Ovary (tissue), 7 donors: ENCODE measurements at regions not wholly inside any gene's neighbourhood (a gene's known extent, or its start where the extent isn't known, plus 50 kb on each side); places are given as distances from the start of the nearest gene placed in this dataset.

Source experiments
- DNase-seq, 5 donors: peaks; one replicate each; pipeline ENCODE4 v3.0.0-alpha.2; 2019 to 2020
- H3K27ac ChIP-seq, 2 donors: fragments of 200-600 bp; one replicate each; pipeline versions ENCODE4 v1.5.1 to v1.8.0; 2019 to 2022
- H3K27me3 ChIP-seq: fragments of 200-600 bp; one replicate; pipeline ENCODE4 v1.8.0; 2022
- H3K36me3 ChIP-seq: fragments of 200-600 bp; sonication (generic); one replicate; pipeline ENCODE4 v1.5.1; 2019
- H3K4me1 ChIP-seq: one replicate; pipeline ENCODE4 v1.8.1; 2013; ENCODE audit warnings: mild to moderate bottlenecking, moderate library complexity; ENCODE audit not compliant: insufficient read depth
- H3K4me3 ChIP-seq: fragments of 200-600 bp; sonication (generic); one replicate; pipeline ENCODE4 v1.5.1; 2017
- H3K9me3 ChIP-seq, 2 donors: fragments of 200-600 bp in 1 of 2; sonication (generic) in 1 of 2; one replicate each; pipeline versions ENCODE4 v1.5.1 to v1.8.1; 2013 to 2019; ENCODE audit warnings: mild to moderate bottlenecking in 1 of 2, moderate library complexity in 1 of 2
- CTCF ChIP-seq, 3 donors: fragments of 450-650 bp in 2 of 3; fragments of 200-600 bp in 1 of 3; IDR thresholded peaks; one replicate each; pipeline versions ENCODE4 v1.5.1 to v1.8.0; 2016 to 2022; ENCODE audit warnings: antibody characterized with exemption in 3 of 3, mild to moderate bottlenecking in 1 of 3
- EP300 ChIP-seq: sonication (generic); formaldehyde crosslinking; IDR thresholded peaks from one replicate; pipeline ENCODE4 v1.6.1; 2017; ENCODE audit warnings: antibody characterized with exemption
- POLR2A ChIP-seq: fragments of 450-650 bp; IDR thresholded peaks from one replicate; pipeline ENCODE4 v1.6.1; 2017; ENCODE audit warnings: antibody characterized with exemption, mild to moderate bottlenecking, moderate library complexity
- WGBS, 3 donors: extraction: QIAGEN DNeasy Blood & Tissue Kit in 1 of 3; methylation state at CpG; one replicate each; pipeline versions ENCODE4 v1.1.5 to v1.1.7; 2013 to 2017; 5-methylcytosine and 5-hydroxymethylcytosine counted together
- intact Hi-C, 4 donors: fragments of 100-400 bp; cut with DNase I; formaldehyde crosslinking; loops; one replicate each; pipeline versions ENCODE4 v1.11.0 to v1.15.1; 2022 to 2023
- donor health status: DM: no; HTN: no; CAD: no; lungs with moderate emphysema.
- donor health status: DM: no; HTN: no; CAD: no.
- donor health status: Bipolar disorder and iron deficiency.
- donor health status: DM: no; HTN: no; CAD: no.
- donor health status: DM: yes; HTN: yes; CAD: no.

- no peak for DNase-seq
- no peaks in the 10 kb centered on the region for H3K9me3 ChIP-seq
- H3K4me3 ChIP-seq: no peak overlapping the region
- intact Hi-C loops: no loop called here
- H3K36me3 ChIP-seq: no peaks in the 10 kb centered on the region
- H3K27me3 ChIP-seq: no peaks in the 10 kb centered on the region
- H3K27ac ChIP-seq: no peak overlapping the region
- 85 to 89% (median 87%) methylated on average over 3 of the region's 3 CpGs for WGBS, 3 donors
- no peaks in the 10 kb centered on the region for H3K4me1 ChIP-seq
- TF ChIP-seq EP300 (no peak), CTCF (IDR thresholded peaks at IDR 0.05) (no peak), POLR2A (no peak)
Measured at GRCh38 chr4:54493862-54494261, 163.9 kb upstream of the KIT start.

GRCh38 chr4:54495091-54495490 lies 162.7 kb upstream of the KIT start:
- TF ChIP-seq EP300 (no peak), POLR2A (no peak), CTCF (IDR thresholded peaks at IDR 0.05) (no peak)
- no peaks in the 10 kb centered on the region for H3K4me1 ChIP-seq
- WGBS, 3 donors: 89 to 91% (median 89%) methylated on average over 7 of the region's 7 CpGs
- H3K9me3 ChIP-seq: no peaks in the 10 kb centered on the region
- no peak overlapping the region for H3K27ac ChIP-seq
- DNase-seq: no peak
- no peaks in the 10 kb centered on the region for H3K36me3 ChIP-seq
- intact Hi-C loops: no loop called here
- no peak overlapping the region for H3K4me3 ChIP-seq
- H3K27me3 ChIP-seq: no peaks in the 10 kb centered on the region

- H3K4me3 ChIP-seq: no peak overlapping the region
- intact Hi-C loops: no loop called here
- H3K27me3 ChIP-seq: no peaks in the 10 kb centered on the region
- no peak for DNase-seq
- no peak overlapping the region for H3K27ac ChIP-seq
- TF ChIP-seq CTCF (IDR thresholded peaks at IDR 0.05) (no peak), POLR2A (no peak), EP300 (no peak)
- H3K9me3 ChIP-seq: no peaks in the 10 kb centered on the region
- H3K4me1 ChIP-seq: no peaks in the 10 kb centered on the region
- H3K36me3 ChIP-seq: no peaks in the 10 kb centered on the region
- 93 to 96% (median 96%) methylated on average over 3 of the region's 3 CpGs for WGBS, 3 donors
Measured at GRCh38 chr4:54495641-54496040, 162.1 kb upstream of the KIT start.

- Histone ChIP-seq H3K27me3 (no peaks in the 10 kb centered on the region), H3K36me3 (no peaks in the 10 kb centered on the region), H3K4me1 (no peaks in the 10 kb centered on the region), H3K27ac (no peak overlapping the region), H3K9me3 (no peaks in the 10 kb centered on the region), H3K4me3 (no peak overlapping the region)
- TF ChIP-seq CTCF (IDR thresholded peaks at IDR 0.05): no peak
- TF ChIP-seq EP300: no peak
- TF ChIP-seq POLR2A: no peak
- no peak for DNase-seq
- 82 to 89% (median 85%) methylated on average over 5 of the region's 5 CpGs for WGBS, 3 donors
- intact Hi-C loops: no loop called here
Measured at GRCh38 chr4:54496412-54496811, 161.3 kb upstream of the KIT start.

GRCh38 chr4:54497947-54498346 lies 159.8 kb upstream of the KIT start:
- Histone ChIP-seq H3K4me1 (no peaks in the 10 kb centered on the region), H3K4me3 (no peak overlapping the region), H3K9me3 (no peaks in the 10 kb centered on the region), H3K27ac (no peak overlapping the region), H3K36me3 (no peaks in the 10 kb centered on the region), H3K27me3 (no peaks in the 10 kb centered on the region)
- no peak for DNase-seq
- no peak for TF ChIP-seq CTCF (IDR thresholded peaks at IDR 0.05)
- TF ChIP-seq EP300: no peak
- TF ChIP-seq POLR2A: no peak
- intact Hi-C loops: no loop called here
- WGBS, 3 donors: 62 to 72% (median 69%) methylated on average over 3 of the region's 3 CpGs
